Middle frontal gyrus (tissue), 1 donor: ENCODE measurements at regions not wholly inside any gene's neighbourhood (a gene's known extent, or its start where the extent isn't known, plus 50 kb on each side); places are given as distances from the start of the nearest gene placed in this dataset.
"Not testable (repeated sequence)": the region's sequence is repeated elsewhere in the genome, so short reads cannot be mapped to it uniquely, and the experiment has no call there.

Experiments
- DNase-seq: peaks from one replicate; pipeline ENCODE4 v3.0.0-alpha.2; 2015; ENCODE audit warnings: low spot score; ENCODE audit errors: extremely low spot score

DNA sequence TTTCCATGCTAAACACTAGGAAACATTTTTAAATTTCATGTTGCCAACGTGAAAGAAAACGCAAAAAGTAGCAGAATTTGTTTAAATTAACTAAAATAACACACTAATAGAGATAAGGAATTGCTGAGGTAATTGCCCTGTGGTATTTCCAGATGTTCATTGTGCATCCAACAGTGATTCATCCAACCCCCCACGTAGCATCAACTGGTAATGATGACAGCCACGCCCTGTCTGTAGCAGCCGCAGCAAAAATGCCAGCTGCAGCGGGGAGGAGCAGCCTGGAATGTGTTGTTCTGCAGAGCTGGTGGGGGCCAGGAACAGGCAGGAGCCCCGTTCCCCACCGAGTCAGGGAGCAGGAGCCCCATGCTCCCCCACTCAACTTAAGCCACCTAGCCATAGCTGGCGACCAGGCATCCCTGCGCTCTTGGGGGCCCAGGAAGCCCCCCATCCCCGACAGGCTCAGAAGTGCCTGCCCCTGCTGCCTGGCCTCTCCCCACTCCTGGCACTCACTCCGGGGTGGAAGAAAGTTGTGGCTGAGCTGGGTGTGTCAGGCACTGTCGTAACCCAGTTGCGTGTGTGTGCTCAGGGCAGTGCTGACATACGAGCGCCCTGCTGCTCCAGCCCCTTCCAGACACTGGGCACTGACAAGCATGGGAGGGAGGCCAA, 695.1 kb upstream of the ACVR2A start:
- DNase-seq = no peak

DNA sequence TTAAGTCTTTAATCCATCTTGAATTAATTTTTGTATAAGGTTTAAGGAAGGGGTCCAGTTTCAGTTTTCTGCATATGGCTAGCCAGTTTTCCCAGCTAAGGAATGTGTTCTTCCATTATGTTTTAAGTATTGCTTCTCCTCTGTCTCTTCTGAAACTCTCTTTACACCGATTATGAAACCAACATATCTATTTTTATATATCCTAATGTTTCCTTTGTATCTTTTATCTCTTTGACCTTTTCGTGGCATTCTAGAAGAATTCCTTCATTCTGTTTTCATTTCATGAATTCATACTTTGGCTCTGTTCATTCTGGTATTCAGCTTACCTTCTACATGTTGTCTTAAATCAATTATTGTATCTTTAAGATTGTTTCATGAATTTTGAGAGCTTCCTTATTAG, 697.0 kb upstream of the ACVR2A start:
- DNase-seq = no peak

DNA sequence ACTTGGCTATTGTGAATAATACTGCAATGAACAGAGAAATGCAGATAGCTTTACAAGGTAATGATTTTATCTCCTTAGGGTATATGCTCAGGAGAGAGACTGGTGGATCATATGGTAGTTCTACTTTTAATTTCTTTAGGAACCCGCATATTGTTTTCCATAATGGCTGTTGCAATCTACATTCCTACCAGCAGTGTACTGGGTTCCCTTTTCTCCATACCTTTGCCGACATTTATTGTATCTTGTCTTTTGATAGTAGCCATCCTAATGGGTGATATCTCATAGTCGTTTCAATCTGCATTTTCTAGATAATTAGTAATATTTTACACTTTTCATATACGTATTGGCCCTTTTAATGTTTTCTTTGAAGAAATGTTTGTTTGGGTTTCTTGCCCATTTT, 702.9 kb upstream of the ACVR2A start:
- DNase-seq = no peak

DNA sequence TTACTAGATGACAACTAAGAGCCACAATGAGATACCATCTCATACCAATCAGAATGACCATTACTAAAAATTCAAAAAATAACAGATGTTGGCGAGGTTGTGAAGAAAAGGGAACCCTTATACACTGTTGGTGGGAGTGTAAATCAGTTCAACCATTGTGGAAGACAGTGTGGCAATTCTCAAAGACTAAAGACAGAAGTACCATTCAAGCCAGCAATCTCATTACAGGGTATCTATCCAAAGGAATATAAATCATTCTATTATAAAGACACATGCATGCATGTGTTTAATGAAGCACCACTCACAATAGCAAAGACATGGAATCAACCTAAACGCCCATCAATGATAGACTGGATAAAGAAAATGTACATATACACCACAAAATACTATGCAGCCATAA, 705.1 kb upstream of the ACVR2A start:
- not testable (repeated sequence) for DNase-seq

DNA sequence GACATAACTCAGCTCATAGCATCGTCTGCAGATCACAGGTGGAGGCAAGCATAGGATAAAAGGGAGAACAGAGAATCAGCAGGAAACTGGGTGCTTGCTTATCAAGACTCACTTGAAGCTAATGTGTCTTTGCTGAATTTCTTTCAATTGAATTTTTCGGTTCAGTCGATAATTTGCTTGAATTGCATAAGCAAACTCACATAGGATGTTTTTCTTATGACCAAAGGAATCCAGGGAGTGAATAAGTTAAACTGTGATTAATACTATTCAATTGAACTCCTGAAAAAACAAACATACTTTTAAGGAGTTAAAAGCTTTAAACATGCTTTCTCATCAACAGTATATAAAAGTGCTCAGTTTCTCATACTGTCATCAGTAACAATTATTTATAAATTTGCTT, 707.1 kb upstream of the ACVR2A start:
- no peak for DNase-seq

DNA sequence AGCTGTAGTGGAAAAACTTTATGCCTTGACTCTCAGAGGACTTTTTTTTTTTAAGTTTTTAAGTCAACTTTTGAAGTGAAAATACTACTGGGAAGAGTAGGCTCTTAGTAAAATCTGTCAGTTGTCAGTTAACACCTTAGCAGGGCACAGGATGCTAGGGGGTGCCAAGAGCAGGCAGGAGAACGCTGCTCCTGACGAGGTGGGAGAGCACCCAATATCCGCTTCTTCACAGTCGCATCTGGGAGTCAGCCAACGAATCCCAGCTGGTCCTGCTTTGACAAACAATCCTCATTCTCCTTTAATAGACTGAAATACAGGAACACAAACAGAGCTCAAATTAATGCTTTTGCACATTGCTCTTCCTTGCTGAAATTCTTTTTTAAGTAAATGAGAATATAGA, 709.5 kb upstream of the ACVR2A start:
- no peak for DNase-seq

DNA sequence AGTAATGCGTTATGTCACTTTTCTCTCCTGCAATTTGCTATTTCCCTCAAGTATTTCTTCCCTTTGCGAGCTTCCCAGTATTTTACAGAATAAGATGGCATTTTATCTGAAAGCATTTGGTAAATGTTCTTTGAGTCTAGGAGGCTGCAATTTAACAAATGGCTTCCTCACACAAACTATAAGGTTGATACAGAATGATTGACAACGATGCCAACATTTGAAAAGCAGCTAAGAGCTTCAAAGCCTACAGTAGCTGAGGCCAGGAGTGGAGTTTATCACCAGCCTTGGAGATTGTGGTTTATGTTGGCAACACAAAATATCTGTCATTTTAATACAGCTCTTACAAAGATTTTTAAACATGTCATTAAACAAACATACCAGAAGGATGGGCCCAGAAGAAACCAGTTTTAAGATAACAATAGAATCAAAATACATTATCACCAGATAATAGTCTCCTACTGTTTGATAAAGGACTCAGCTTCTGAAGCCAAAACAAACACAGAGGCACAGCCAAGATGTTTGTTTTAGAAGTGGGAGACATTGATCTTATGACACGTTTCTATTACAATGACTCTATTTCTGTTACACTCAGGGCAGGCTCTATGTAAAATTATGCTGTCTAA, 711.4 kb upstream of the ACVR2A start:
- DNase-seq = no peak

DNA sequence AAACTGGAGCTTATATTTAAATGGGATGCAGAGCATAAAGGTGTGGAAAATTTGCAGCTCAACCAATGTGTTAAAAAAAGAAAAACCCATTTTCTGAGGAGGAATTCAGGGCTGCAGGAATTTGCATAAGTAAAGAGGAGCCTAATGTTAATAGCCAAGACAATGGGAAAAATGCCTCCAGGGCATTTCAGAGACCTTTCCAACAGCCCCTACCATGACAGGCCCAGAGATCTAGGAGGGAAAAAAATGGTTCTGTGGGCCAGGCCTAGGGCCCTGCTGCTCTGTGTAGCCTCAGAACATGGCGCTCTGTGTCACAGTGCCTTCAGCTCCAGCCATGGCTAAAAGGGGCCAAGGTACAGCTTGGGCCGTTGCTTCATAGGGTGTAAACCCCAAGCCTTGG, 719.7 kb upstream of the ACVR2A start:
- DNase-seq = no peak

DNA sequence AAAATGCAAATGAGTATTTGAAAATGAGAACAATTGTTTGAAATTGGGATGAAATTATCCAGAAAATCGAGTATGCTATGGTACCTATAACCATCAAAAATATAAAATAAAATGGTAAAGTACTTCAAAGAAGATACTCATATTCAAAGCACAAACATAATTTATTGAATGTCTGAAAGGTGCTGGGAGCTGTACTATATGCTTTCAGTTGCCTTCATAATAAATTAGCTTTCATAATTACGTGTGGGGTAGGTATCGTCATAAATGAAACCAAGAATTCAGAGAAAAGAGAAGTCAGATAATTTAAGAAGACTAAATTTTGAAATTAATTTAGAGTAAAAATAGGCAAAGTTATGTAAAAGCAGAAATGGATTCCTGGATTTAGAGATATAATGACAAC, 721.9 kb upstream of the ACVR2A start:
- no peak for DNase-seq

DNA sequence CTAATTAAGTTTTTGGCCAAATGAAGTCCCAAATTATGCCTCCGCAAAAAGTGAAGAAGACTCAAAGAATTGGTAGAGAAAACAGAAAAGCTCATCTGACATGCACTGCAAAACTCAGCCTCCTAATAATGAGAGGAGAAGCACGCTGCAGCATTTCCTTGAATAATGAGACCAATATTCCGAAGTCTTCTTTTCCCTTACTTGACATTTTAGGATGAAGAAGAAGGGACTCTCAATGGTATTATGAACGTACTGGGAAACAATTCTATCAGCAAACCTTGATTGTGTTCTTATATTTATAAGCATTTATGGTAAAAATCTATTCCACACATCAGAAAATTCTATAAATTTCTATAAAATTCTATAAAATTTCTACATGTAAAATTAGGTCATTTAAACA, 733.9 kb upstream of the ACVR2A start:
- no peak for DNase-seq

DNA sequence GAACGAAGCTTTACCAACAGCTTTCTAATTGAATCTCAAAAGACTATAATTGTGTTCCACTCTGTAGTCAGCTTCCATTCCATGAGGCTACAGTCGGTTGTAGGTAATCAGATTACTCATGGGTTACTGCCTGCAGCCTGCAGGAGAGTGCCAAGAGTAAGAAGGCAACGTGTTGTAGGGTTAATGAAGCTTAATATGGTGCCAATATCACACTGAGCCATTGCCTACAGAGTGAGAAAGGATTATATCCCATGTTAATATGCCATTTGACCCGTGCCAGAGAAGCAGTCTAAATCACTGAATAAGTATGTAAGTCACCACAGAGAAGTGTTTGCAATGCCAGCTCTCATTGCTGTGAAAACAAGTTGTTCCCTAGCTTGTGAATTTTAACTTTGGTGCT, 734.5 kb upstream of the ACVR2A start:
- no peak for DNase-seq

DNA sequence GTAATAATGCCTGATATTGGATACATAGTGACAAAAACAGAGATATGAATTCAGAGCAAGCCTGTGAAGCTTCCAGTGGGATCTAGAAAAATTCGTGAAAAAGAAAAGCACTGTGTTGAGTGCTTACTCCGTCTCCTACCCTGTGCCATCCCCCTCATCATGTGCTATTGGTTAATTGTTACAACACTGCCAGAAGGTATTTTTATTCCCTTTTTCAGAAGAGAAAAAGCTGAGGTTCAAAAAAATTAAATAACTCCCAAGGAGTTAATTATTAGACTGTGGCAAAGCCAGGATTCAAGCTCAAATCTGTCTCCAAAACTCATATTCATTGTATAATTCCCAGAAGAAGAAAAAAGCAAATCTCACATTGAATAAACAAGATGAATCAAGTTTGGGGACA, 735.5 kb upstream of the ACVR2A start:
- no peak for DNase-seq

DNA sequence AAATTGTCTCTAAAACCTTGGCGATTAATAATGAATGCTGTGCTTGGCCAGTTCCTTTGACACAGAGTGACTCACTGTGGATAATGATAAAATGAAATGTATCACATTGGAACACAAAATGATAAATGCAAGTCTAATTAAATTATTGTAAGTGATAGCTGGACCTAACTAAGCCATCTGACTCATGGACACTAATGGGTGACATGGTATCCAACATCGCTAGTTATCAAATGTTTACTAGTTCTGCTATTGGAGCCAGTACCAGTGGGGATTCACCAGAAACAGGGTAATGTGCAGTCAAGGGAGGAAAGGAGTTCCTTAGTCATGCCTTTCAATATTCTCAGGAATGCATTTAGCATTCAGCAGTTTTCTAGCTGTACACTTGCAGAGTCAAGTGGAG, 736.3 kb upstream of the ACVR2A start:
- no peak for DNase-seq

DNA sequence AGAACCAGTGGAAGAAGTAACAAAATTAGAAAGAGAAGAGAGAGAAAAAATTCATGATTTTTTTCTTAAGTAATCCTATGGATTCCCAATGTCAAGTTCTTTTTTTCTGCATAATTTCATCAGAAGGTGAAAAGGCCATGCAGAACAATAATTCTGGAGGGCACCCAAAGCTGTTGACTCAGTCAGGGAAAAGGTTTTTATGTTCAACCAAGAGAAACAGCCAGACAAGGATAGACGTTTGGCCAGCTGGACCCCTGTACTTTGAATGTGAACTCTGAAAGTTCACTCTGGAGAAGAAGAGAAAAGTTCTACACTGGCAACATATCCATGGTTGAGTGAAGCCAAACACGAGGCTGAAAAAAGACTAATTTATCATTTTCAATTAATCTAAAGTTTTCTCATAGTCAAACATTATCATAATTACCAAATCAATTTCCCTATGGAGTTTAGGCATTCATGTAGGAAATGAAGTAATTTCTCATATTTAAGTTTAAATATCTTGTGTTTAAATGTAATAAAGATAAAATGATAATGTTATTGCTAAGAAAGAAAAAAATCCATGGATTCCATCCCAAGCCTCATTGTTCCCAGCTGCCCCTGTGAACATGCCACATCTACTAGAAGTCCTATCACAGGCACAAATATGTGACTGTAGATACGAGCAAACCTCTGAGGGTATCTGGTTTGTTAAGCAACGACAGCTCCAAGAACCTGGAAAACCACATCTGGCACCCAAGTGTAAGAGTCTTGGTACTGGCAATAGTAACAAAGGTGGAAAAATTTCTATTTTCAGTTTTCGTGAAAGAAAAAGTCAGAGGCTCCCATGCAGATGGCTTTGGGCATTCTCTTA, 742.7 kb upstream of the ACVR2A start:
- DNase-seq = no peak

DNA sequence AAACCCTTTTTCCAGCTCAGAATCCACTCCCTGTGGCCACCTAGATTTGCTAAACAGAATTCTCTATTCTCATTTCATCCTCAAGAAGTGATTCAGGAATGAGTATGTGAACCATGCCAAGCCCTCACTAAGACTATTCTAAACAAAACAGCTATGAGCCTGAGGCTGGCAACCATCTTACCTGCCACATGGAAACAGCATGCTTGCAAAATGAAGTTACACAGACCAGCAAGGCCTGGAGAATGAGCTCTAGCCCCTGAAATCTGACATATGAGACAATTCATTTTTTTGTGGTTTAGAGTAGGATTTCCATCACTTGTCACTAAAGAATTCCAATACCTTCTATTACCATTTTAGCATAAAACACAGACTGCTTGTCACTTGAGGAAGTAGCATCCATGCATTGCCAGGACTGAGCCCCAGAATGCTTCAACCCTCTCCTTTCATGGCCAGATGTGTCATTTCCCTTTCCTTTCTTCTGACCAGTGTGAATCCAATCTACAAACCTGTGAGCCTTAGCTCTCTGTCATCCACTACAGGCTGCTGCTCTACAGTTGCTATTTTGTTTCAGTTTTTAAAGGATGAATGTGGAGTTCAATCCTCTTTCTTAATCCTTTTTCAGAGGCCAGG, 744.3 kb upstream of the ACVR2A start:
- no peak for DNase-seq

DNA sequence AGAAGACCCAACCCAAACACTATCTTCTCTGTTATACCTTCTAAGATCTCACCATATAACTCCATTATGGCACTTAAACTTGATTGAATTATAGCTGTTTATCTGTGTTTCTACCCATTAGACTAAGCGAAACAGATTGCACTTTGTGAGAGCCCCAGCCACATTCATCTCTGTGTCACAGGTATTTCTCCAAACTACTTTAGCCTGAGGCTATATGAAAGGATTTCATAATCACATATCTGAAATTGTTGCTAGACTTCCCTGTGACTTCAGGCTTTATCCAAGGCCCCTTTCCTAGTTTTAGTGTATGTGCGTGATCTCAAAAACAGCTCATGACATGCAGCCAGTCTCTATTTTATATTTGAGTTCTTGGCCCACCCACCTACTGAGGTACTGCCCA, 745.0 kb upstream of the ACVR2A start:
- DNase-seq = no peak

DNA sequence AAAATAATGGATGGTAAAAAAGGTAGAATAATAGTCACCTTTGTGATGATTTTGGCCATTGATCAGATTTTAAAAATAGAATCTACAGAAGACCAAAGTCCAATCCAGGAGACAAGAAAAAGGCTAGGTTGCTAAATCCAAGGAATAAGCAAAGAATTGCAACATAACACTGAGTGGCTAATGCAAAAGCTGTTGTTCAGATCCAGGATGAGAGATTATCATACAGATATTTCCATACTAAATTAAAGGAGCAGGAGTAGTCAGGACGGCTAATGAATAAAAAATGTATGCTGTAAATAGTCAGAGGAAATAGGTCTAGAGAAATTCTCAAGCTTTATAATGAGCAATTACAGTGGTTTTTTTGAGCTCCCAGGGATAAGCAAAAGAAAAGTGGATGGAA, 745.9 kb upstream of the ACVR2A start:
- no peak for DNase-seq

DNA sequence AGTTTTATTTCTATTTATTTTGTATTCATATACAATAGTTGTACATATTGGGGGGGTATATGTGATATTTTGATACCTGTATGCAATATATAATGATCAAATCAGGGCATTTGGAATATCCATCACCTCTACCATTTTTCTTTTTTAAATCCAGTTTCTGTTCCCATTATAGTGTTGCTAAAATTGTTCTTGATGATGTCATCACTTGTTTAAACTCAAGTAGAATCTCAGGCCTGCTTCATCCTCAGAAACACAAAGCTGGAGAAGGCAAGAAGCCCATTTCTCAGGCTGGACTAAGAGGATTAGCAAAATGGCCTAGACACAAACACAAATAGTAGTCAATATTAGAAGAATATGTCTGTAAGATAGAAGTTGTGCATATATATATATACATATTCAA, 747.1 kb upstream of the ACVR2A start:
- no peak for DNase-seq

DNA sequence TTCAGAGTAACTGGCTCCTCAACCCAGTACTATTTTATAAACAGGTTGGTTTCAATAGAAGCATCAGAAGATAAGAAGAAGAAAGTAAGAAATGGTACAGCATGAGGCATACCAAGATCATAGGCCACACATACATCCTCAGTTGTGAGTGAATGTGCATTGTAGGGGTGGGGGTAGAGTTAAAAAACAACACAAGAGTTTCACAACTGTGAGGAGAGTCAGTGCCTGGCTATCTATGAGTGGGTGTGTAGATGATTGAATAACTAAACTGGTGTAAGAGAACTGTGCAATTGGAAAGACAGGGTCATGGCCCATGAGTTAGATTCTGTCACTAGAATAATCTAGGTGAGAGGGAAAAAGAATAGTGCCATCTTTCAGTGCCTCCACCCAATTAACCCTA, 748.2 kb upstream of the ACVR2A start:
- no peak for DNase-seq

DNA sequence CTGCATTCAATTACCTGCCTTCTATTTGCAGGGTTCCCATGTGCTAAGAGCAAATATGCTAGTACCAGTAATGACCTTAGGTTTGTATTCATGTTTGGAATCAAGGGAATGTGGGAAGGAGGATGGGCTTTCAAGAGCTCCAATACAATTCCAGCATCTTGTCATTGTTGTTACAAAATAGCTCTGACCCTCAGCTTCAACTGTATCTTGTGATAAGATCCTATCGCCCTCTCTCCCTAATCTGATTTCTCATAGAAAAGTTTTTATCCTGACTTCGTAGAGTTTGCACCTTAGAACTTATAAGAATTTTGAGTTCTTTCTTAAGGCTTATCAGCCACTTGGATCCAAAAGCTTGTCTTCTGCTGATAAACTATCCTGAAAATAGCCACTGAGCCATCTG, 749.5 kb upstream of the ACVR2A start:
- no peak for DNase-seq

DNA sequence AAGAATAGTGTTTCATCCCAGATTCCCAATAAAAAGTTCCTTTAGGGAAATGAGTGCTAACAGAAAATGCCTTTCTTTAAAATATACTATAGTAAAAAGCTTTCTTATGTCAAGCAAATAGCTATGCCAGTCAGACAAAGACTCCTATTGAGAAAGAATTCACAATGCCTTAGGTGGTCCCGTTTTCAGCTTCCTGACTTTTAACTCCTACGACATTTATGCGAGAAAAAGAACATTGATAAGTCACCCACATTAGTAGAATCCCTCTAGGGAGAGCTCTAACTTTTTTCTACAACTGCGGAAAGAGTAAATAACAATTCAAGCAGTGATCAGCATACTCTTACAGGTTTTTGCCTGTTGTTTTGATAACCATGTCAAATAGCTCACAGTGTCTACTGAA, 750.8 kb upstream of the ACVR2A start:
- no peak for DNase-seq

DNA sequence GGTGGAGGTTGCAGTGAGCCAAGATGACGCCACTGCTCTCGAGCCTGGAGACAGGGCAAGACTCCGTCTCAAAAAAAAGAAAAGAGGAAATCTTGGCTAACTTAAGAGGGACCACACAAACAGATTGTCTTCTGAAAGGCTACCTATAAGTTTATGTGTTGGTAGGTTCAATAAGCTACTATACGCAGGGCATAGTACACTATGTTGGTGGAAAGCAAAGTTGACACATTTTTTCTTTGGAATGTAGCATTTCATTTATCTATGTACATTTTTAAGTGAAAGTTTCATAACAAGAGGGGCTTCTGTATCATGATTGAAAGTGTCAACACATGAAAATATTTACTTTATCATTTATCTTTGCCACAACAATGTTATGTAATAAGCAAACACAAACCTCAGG, 752.6 kb upstream of the ACVR2A start:
- no peak for DNase-seq
